Endothelial cell of umbilical vein (primary cell): ENCODE measurements at regions not wholly inside any gene's neighbourhood (a gene's known extent, or its start where the extent isn't known, plus 50 kb on each side); places are given as distances from the start of the nearest gene placed in this dataset.

Experiments used
- CTCF ChIP-seq, 2 donors: IDR thresholded peaks; 1 replicate in 1 of 2; 2 replicates in 1 of 2; pipeline ENCODE4 v1.5.1; 2011; ENCODE audit warnings: low read length in 2 of 2, mild to moderate bottlenecking in 2 of 2, moderate library complexity in 2 of 2, control low read depth in 1 of 2, inconsistent platforms in 1 of 2, low read depth in 1 of 2; ENCODE audit not compliant: insufficient read depth in 1 of 2; ENCODE audit errors: extremely low read depth in 1 of 2
- EZH2 ChIP-seq: IDR thresholded peaks from 2 replicates; pipeline ENCODE4 v1.6.1; 2012; ENCODE audit warnings: borderline replicate concordance, low read depth, mild to moderate bottlenecking, moderate library complexity, low read length, inconsistent platforms; ENCODE audit not compliant: severe bottlenecking
- POLR2A ChIP-seq: IDR thresholded peaks from 2 replicates; pipeline ENCODE4 v1.6.1; 2012; ENCODE audit warnings: low read depth, mild to moderate bottlenecking, control low read depth, low read length

- TF ChIP-seq EZH2 (no peak), POLR2A (no peak), CTCF (IDR thresholded peaks at IDR 0.05; ENCODE audit: extremely low read depth in 1 of 2, insufficient read depth in 1 of 2, low read depth in 1 of 2, low read length in 2 of 2) (no peak)
Observed at GRCh38 chr2:120428748-120429147, 82.8 kb downstream of the INHBB start.
